SK-N-SH treated with all-trans-retinoic acid at 6 μM for 48 hours (cell line): ENCODE measurements at regions not wholly inside any gene's neighbourhood (a gene's known extent, or its start where the extent isn't known, plus 50 kb on each side); places are given as distances from the start of the nearest gene placed in this dataset.
A peak's percentile ranks its signal among the peaks of the same experiment; 100 is the strongest.

Source experiments
- ATAC-seq: fragments of 200-7000 bp; cut with Tn5 transposase; 3 replicates; pipeline ENCODE4 v1.9.1; 2020; ENCODE audit warnings: mild to moderate bottlenecking, moderate library complexity
- ARNTL ChIP-seq: fragments of 450-650 bp; formaldehyde crosslinking; IDR thresholded peaks from 2 replicates; pipeline ENCODE4 v1.5.0; 2020; ENCODE audit warnings: low read depth, mild to moderate bottlenecking, moderate library complexity, borderline replicate concordance
- BACH2 ChIP-seq: fragments of 250-450 bp; sonication (Bioruptor Pico); IDR thresholded peaks from 2 replicates; pipeline ENCODE4 v1.9.0; 2021; ENCODE audit warnings: mild to moderate bottlenecking, borderline replicate concordance
- CREB5 ChIP-seq: fragments of 250-450 bp; sonication (Bioruptor Pico); IDR thresholded peaks from 2 replicates; pipeline ENCODE4 v1.5.1; 2020; ENCODE audit warnings: low read depth, mild to moderate bottlenecking, moderate library complexity
- CSDC2 ChIP-seq: fragments of 250-450 bp; sonication (Bioruptor Pico); IDR thresholded peaks from 2 replicates; pipeline ENCODE4 v1.5.0; 2020; ENCODE audit warnings: mild to moderate bottlenecking, moderate library complexity
- CSRNP3 ChIP-seq: fragments of 250-450 bp; sonication (Bioruptor Pico); IDR thresholded peaks from 2 replicates; pipeline ENCODE4 v1.5.1; 2021; ENCODE audit warnings: mild to moderate bottlenecking, moderate library complexity
- ESRRG ChIP-seq: fragments of 250-450 bp; sonication (Bioruptor Pico); IDR thresholded peaks from 2 replicates; pipeline ENCODE4 v1.6.1; 2021; ENCODE audit warnings: mild to moderate bottlenecking
- GLIS3 ChIP-seq: fragments of 250-450 bp; sonication (Bioruptor Pico); IDR thresholded peaks from 2 replicates; pipeline ENCODE4 v1.5.0; 2020; ENCODE audit warnings: mild to moderate bottlenecking, moderate library complexity
- ISL1 ChIP-seq: fragments of 250-450 bp; sonication (Bioruptor Pico); IDR thresholded peaks from 2 replicates; pipeline ENCODE4 v2.1.2; 2022; ENCODE audit warnings: mild to moderate bottlenecking, moderate library complexity
- OSR1 ChIP-seq: fragments of 250-450 bp; sonication (Bioruptor Pico); IDR thresholded peaks from 2 replicates; pipeline ENCODE4 v1.8.0; 2022; ENCODE audit warnings: moderate library complexity, mild to moderate bottlenecking, inconsistent platforms
- PATZ1 ChIP-seq: fragments of 250-450 bp; sonication (Bioruptor Pico); IDR thresholded peaks from 2 replicates; pipeline ENCODE4 v1.8.0; 2020; ENCODE audit warnings: mild to moderate bottlenecking, moderate library complexity, borderline replicate concordance
- POU6F1 ChIP-seq: fragments of 250-450 bp; sonication (Bioruptor Pico); IDR thresholded peaks from 2 replicates; pipeline ENCODE4 v1.8.0; 2021; ENCODE audit warnings: low read depth, mild to moderate bottlenecking, moderate library complexity, borderline replicate concordance
- PPARA ChIP-seq: fragments of 250-450 bp; sonication (Bioruptor Pico); IDR thresholded peaks from 2 replicates; pipeline ENCODE4 v1.5.0; 2020; ENCODE audit warnings: mild to moderate bottlenecking, borderline replicate concordance
- RARB ChIP-seq: fragments of 250-450 bp; sonication (Bioruptor Pico); IDR thresholded peaks from 2 replicates; pipeline ENCODE4 v1.8.0; 2021; ENCODE audit warnings: mild to moderate bottlenecking, moderate library complexity
- SNAI2 ChIP-seq: fragments of 250-450 bp; sonication (Bioruptor Pico); IDR thresholded peaks from 2 replicates; pipeline ENCODE4 v1.5.0; 2020; ENCODE audit warnings: mild to moderate bottlenecking, moderate library complexity
- TCF4 ChIP-seq: fragments of 250-450 bp; sonication (Bioruptor Pico); IDR thresholded peaks from 2 replicates; pipeline ENCODE4 v1.8.0; 2021; ENCODE audit warnings: mild to moderate bottlenecking, moderate library complexity, borderline replicate concordance
- TOX ChIP-seq: fragments of 250-450 bp; sonication (Bioruptor Pico); IDR thresholded peaks from 2 replicates; pipeline ENCODE4 v1.8.0; 2021; ENCODE audit warnings: mild to moderate bottlenecking, moderate library complexity, borderline replicate concordance
- TSHZ2 ChIP-seq: fragments of 250-450 bp; sonication (Bioruptor Pico); IDR thresholded peaks from 2 replicates; pipeline ENCODE4 v1.5.0; 2020; ENCODE audit warnings: mild to moderate bottlenecking, moderate library complexity
- ZC3H10 ChIP-seq: fragments of 250-450 bp; sonication (Bioruptor Pico); IDR thresholded peaks from 2 replicates; pipeline ENCODE4 v1.5.1; 2021; ENCODE audit warnings: mild to moderate bottlenecking, moderate library complexity
- ZFP3 ChIP-seq: fragments of 250-450 bp; sonication (Bioruptor Pico); IDR thresholded peaks from 2 replicates; pipeline ENCODE4 v1.5.0; 2020; ENCODE audit warnings: mild to moderate bottlenecking, moderate library complexity
- ZFP30 ChIP-seq: fragments of 450-650 bp; formaldehyde crosslinking; IDR thresholded peaks from 2 replicates; pipeline ENCODE4 v1.5.0; 2022; ENCODE audit warnings: mild to moderate bottlenecking, moderate library complexity
- ZNF565 ChIP-seq: fragments of 450-650 bp; formaldehyde crosslinking; conservative IDR thresholded peaks from 2 replicates; pipeline ENCODE4 v1.5.0; 2020; ENCODE audit warnings: low read depth, mild to moderate bottlenecking, moderate library complexity
- ZNF70 ChIP-seq: fragments of 450-650 bp; formaldehyde crosslinking; IDR thresholded peaks from 2 replicates; pipeline ENCODE4 v1.5.0; 2020; ENCODE audit warnings: mild to moderate bottlenecking, moderate library complexity
- ZNF8 ChIP-seq: fragments of 450-650 bp; formaldehyde crosslinking; IDR thresholded peaks from 2 replicates; pipeline ENCODE4 v1.5.0; 2020; ENCODE audit warnings: mild to moderate bottlenecking, moderate library complexity

- TF ChIP-seq TSHZ2 (CRISPR knock-in tag) (no peak), ZC3H10 (CRISPR knock-in tag) (peak; percentile 79; the same call in 1 of the 2 replicates)
These were observed 340.1 kb upstream of the CTSO start (continued) for GRCh38 chr4:156293657-156294297.

- peak; percentile 36; the same call in 2 of the 3 replicates for ATAC-seq
These were observed 337.7 kb upstream of the CTSO start for GRCh38 chr4:156291317-156291716.

More at GRCh38 chr4:156291317-156291716, 337.7 kb upstream of the CTSO start:
- TF ChIP-seq RARB (CRISPR knock-in tag) = no peak
- TF ChIP-seq ARNTL = no peak
- 0 out of 2 replicates have a peak, but pooled peaks have one; percentile 39 for TF ChIP-seq CSRNP3 (CRISPR knock-in tag)
- no peak for TF ChIP-seq TSHZ2 (CRISPR knock-in tag)
- no peak for TF ChIP-seq ESRRG (CRISPR knock-in tag)
- TF ChIP-seq ZFP3 = no peak
- TF ChIP-seq ZC3H10 (CRISPR knock-in tag) = no peak
- no peak for TF ChIP-seq BACH2 (CRISPR knock-in tag)
- peak; percentile 98 for TF ChIP-seq ISL1 (CRISPR knock-in tag)
- TF ChIP-seq OSR1 (CRISPR knock-in tag) = no peak
- TF ChIP-seq GLIS3 (CRISPR knock-in tag) = peak; percentile 95; the same call in 1 of the 2 replicates
- 0 out of 2 replicates have a peak, but pooled peaks have one; percentile 19 for TF ChIP-seq TOX (CRISPR knock-in tag)
- TF ChIP-seq ZNF565 (CRISPR knock-in tag) = no peak
- TF ChIP-seq CREB5 = peak; percentile 74; the same call in 1 of the 2 replicates
- no peak for TF ChIP-seq TCF4
- no peak for TF ChIP-seq SNAI2
- TF ChIP-seq PATZ1 = peak; percentile 71; the same call in 1 of the 2 replicates
- TF ChIP-seq CSDC2 (CRISPR knock-in tag) = no peak
- TF ChIP-seq ZFP30 (CRISPR knock-in tag) = no peak
- no peak for TF ChIP-seq POU6F1 (CRISPR knock-in tag)
- TF ChIP-seq PPARA = no peak
- no peak for TF ChIP-seq ZNF8
- no peak for TF ChIP-seq ZNF70 (CRISPR knock-in tag)
